ENCODE measurements at regions not wholly inside any gene's neighbourhood (a gene's known extent, or its start where the extent isn't known, plus 50 kb on each side); places are given as distances from the start of the nearest gene placed in this dataset.

- no peak overlapping the region for H3K4me3 ChIP-seq (ENCODE audit: low read depth, low read length)
- Mint-ChIP-seq H3K36me3 (no peaks in the 10 kb centered on the region), H3K9me3 (no peaks in the 10 kb centered on the region), H3K27me3 (no peaks in the 10 kb centered on the region), H3K27ac (no peak overlapping the region), H3K4me1 (no peaks in the 10 kb centered on the region), H3K4me3 (no peak overlapping the region)
- H3K36me3 ChIP-seq (ENCODE audit: control insufficient read depth, insufficient read depth, low read length): no peaks in the 10 kb centered on the region
- no peak for ATAC-seq (ENCODE audit: low read depth in 2 of 2)
- H3K4me1 ChIP-seq (ENCODE audit: control insufficient read depth, insufficient read depth, low read length, poor library complexity, severe bottlenecking): no peaks in the 10 kb centered on the region
- no peak for DNase-seq
- no peaks in the 10 kb centered on the region for H3K9me3 ChIP-seq (ENCODE audit: control insufficient read depth in 2 of 2, low read length in 2 of 2)
- no peak overlapping the region for H3K27ac ChIP-seq (ENCODE audit: insufficient read depth, low read length, poor library complexity, severe bottlenecking)
- H3K27me3 ChIP-seq (ENCODE audit: control insufficient read depth, insufficient read depth, low read length): no peaks in the 10 kb centered on the region
Measured at GRCh38 chrX:39897741-39898097, 200.0 kb downstream of the BCOR start.

- H3K4me1 Mint-ChIP-seq: no peaks in the 10 kb centered on the region
- ATAC-seq (ENCODE audit: low read depth in 2 of 2): no peak
Measured at GRCh38 chrX:39898147-39898546, 199.6 kb downstream of the BCOR start.

GRCh38 chrX:39899059-39899458, 198.7 kb downstream of the BCOR start:
- H3K4me1 ChIP-seq (ENCODE audit: control insufficient read depth, insufficient read depth, low read length, poor library complexity, severe bottlenecking): no peaks in the 10 kb centered on the region
- DNase-seq (no peak), ATAC-seq (ENCODE audit: low read depth in 2 of 2) (no peak)
- H3K4me1 Mint-ChIP-seq: no peaks in the 10 kb centered on the region
- H3K9me3 Mint-ChIP-seq: no peaks in the 10 kb centered on the region
- H3K27ac ChIP-seq (ENCODE audit: insufficient read depth, low read length, poor library complexity, severe bottlenecking): no peak overlapping the region
- no peaks in the 10 kb centered on the region for H3K36me3 Mint-ChIP-seq
- no peaks in the 10 kb centered on the region for H3K9me3 ChIP-seq (ENCODE audit: control insufficient read depth in 2 of 2, low read length in 2 of 2)
- no peak overlapping the region for H3K4me3 Mint-ChIP-seq
- H3K4me3 ChIP-seq (ENCODE audit: low read depth, low read length): no peak overlapping the region
- H3K27me3 ChIP-seq (ENCODE audit: control insufficient read depth, insufficient read depth, low read length): no peaks in the 10 kb centered on the region
- H3K27ac Mint-ChIP-seq: no peak overlapping the region
- H3K36me3 ChIP-seq (ENCODE audit: control insufficient read depth, insufficient read depth, low read length): no peaks in the 10 kb centered on the region
- H3K27me3 Mint-ChIP-seq: no peaks in the 10 kb centered on the region

More at GRCh38 chrX:39898147-39898546, 199.6 kb downstream of the BCOR start:
- no peaks in the 10 kb centered on the region for H3K27me3 Mint-ChIP-seq
- Histone ChIP-seq H3K4me3 (ENCODE audit: low read depth, low read length) (no peak overlapping the region), H3K27me3 (ENCODE audit: control insufficient read depth, insufficient read depth, low read length) (no peaks in the 10 kb centered on the region), H3K4me1 (ENCODE audit: control insufficient read depth, insufficient read depth, low read length, poor library complexity, severe bottlenecking) (no peaks in the 10 kb centered on the region), H3K36me3 (ENCODE audit: control insufficient read depth, insufficient read depth, low read length) (no peaks in the 10 kb centered on the region), H3K27ac (ENCODE audit: insufficient read depth, low read length, poor library complexity, severe bottlenecking) (no peak overlapping the region), H3K9me3 (ENCODE audit: control insufficient read depth in 2 of 2, low read length in 2 of 2) (no peaks in the 10 kb centered on the region)
- H3K4me3 Mint-ChIP-seq: no peak overlapping the region
- H3K27ac Mint-ChIP-seq: no peak overlapping the region
- H3K36me3 Mint-ChIP-seq: no peaks in the 10 kb centered on the region
- H3K9me3 Mint-ChIP-seq: no peaks in the 10 kb centered on the region
- no peak for DNase-seq

GRCh38 chrX:39899856-39900776, 197.6 kb downstream of the BCOR start:
- Histone ChIP-seq H3K27me3 (ENCODE audit: control insufficient read depth, insufficient read depth, low read length) (no peaks in the 10 kb centered on the region), H3K36me3 (ENCODE audit: control insufficient read depth, insufficient read depth, low read length) (no peaks in the 10 kb centered on the region), H3K4me1 (ENCODE audit: control insufficient read depth, insufficient read depth, low read length, poor library complexity, severe bottlenecking) (no peaks in the 10 kb centered on the region), H3K27ac (ENCODE audit: insufficient read depth, low read length, poor library complexity, severe bottlenecking) (no peak overlapping the region), H3K4me3 (ENCODE audit: low read depth, low read length) (no peak overlapping the region), H3K9me3 (ENCODE audit: control insufficient read depth in 2 of 2, low read length in 2 of 2) (no peaks in the 10 kb centered on the region)
- DNase-seq (no peak), ATAC-seq (ENCODE audit: low read depth in 2 of 2) (no peak)
- Mint-ChIP-seq H3K36me3 (no peaks in the 10 kb centered on the region), H3K4me1 (no peaks in the 10 kb centered on the region), H3K27ac (no peak overlapping the region), H3K9me3 (no peaks in the 10 kb centered on the region), H3K27me3 (no peaks in the 10 kb centered on the region), H3K4me3 (no peak overlapping the region)

GRCh38 chrX:39900777-39901170, 197.0 kb downstream of the BCOR start:
- H3K4me3 ChIP-seq (ENCODE audit: low read depth, low read length): no peak overlapping the region
- ATAC-seq (ENCODE audit: low read depth in 2 of 2) (no peak), DNase-seq (no peak)
- no peak overlapping the region for H3K4me3 Mint-ChIP-seq
- H3K4me1 ChIP-seq (ENCODE audit: control insufficient read depth, insufficient read depth, low read length, poor library complexity, severe bottlenecking): no peaks in the 10 kb centered on the region
- H3K9me3 ChIP-seq (ENCODE audit: control insufficient read depth in 2 of 2, low read length in 2 of 2): no peaks in the 10 kb centered on the region
- no peak overlapping the region for H3K27ac ChIP-seq (ENCODE audit: insufficient read depth, low read length, poor library complexity, severe bottlenecking)
- H3K27me3 Mint-ChIP-seq: no peaks in the 10 kb centered on the region
- no peaks in the 10 kb centered on the region for H3K27me3 ChIP-seq (ENCODE audit: control insufficient read depth, insufficient read depth, low read length)
- no peaks in the 10 kb centered on the region for H3K36me3 ChIP-seq (ENCODE audit: control insufficient read depth, insufficient read depth, low read length)
- H3K27ac Mint-ChIP-seq: no peak overlapping the region
- no peaks in the 10 kb centered on the region for H3K4me1 Mint-ChIP-seq
- no peaks in the 10 kb centered on the region for H3K9me3 Mint-ChIP-seq
- H3K36me3 Mint-ChIP-seq: no peaks in the 10 kb centered on the region

- Mint-ChIP-seq H3K4me1 (no peaks in the 10 kb centered on the region), H3K27ac (no peak overlapping the region), H3K4me3 (no peak overlapping the region), H3K9me3 (no peaks in the 10 kb centered on the region), H3K36me3 (no peaks in the 10 kb centered on the region), H3K27me3 (no peaks in the 10 kb centered on the region)
- Histone ChIP-seq H3K27ac (ENCODE audit: insufficient read depth, low read length, poor library complexity, severe bottlenecking) (no peak overlapping the region), H3K4me1 (ENCODE audit: control insufficient read depth, insufficient read depth, low read length, poor library complexity, severe bottlenecking) (no peaks in the 10 kb centered on the region), H3K4me3 (ENCODE audit: low read depth, low read length) (no peak overlapping the region), H3K9me3 (ENCODE audit: control insufficient read depth in 2 of 2, low read length in 2 of 2) (no peaks in the 10 kb centered on the region), H3K27me3 (ENCODE audit: control insufficient read depth, insufficient read depth, low read length) (no peaks in the 10 kb centered on the region), H3K36me3 (ENCODE audit: control insufficient read depth, insufficient read depth, low read length) (no peaks in the 10 kb centered on the region)
- no peak for ATAC-seq (ENCODE audit: low read depth in 2 of 2)
- DNase-seq: no peak
Measured at GRCh38 chrX:39903343-39903742, 194.4 kb downstream of the BCOR start.

- ATAC-seq (ENCODE audit: low read depth in 2 of 2) (no peak), DNase-seq (peak in 1 of 3 donors; percentile 13)
- Histone ChIP-seq H3K27me3 (ENCODE audit: control insufficient read depth, insufficient read depth, low read length) (no peaks in the 10 kb centered on the region), H3K4me1 (ENCODE audit: control insufficient read depth, insufficient read depth, low read length, poor library complexity, severe bottlenecking) (no peaks in the 10 kb centered on the region), H3K4me3 (ENCODE audit: low read depth, low read length) (no peak overlapping the region), H3K27ac (ENCODE audit: insufficient read depth, low read length, poor library complexity, severe bottlenecking) (no peak overlapping the region), H3K9me3 (ENCODE audit: control insufficient read depth in 2 of 2, low read length in 2 of 2) (no peaks in the 10 kb centered on the region), H3K36me3 (ENCODE audit: control insufficient read depth, insufficient read depth, low read length) (no peaks in the 10 kb centered on the region)
- Mint-ChIP-seq H3K4me1 (no peaks in the 10 kb centered on the region), H3K4me3 (no peak overlapping the region), H3K36me3 (no peaks in the 10 kb centered on the region), H3K27me3 (no peaks in the 10 kb centered on the region), H3K27ac (no peak overlapping the region), H3K9me3 (peaks cover 0 to 1% (median 0%) of the 10 kb centered on the region in 7 donors)
Measured at GRCh38 chrX:39903937-39904336, 193.8 kb downstream of the BCOR start.

All from CD4-positive, CD25-positive, alpha-beta regulatory T cell (primary cell).